GM23248 (cell line): ENCODE measurements at regions not wholly inside any gene's neighbourhood (a gene's known extent, or its start where the extent isn't known, plus 50 kb on each side); places are given as distances from the start of the nearest gene placed in this dataset.

Experiments used
- EZH2 ChIP-seq: fragments of 200-600 bp; sonication (generic); IDR thresholded peaks from 2 replicates; pipeline ENCODE4 v1.6.1; 2018; ENCODE audit warnings: antibody characterized with exemption, mild to moderate bottlenecking; ENCODE audit not compliant: insufficient read depth, poor library complexity, severe bottlenecking
- EZH2phosphoT487 ChIP-seq: fragments of 200-600 bp; sonication (generic); IDR thresholded peaks from 2 replicates; pipeline ENCODE4 v1.6.1; 2018; ENCODE audit warnings: antibody characterized with exemption, moderate library complexity, mild to moderate bottlenecking, low read depth; ENCODE audit not compliant: insufficient read depth

DNA sequence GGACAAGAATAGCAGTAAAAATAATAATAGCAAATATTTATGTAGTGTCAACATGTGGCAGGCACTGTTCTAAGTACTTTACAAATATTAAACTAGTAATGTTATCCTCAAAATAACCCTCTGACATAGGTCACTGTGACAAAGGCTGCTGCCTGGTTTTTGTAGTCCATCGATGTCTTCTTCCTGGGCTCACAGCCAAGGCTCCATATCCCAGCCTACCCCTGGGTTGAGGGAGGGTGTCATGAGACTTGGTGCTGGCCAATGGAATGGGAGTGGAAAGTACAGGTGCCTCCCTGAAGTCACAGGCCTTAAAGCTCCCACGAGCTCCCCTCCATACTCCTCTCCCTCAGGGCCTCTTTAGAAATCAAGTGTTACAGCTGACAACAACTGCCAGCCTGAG is 159.3 kb downstream of the CYRIA start:
- TF ChIP-seq EZH2 (no peak), EZH2phosphoT487 (no peak)
